ENCODE measurements at regions not wholly inside any gene's neighbourhood (a gene's known extent, or its start where the extent isn't known, plus 50 kb on each side); places are given as distances from the start of the nearest gene placed in this dataset.
"Not testable (repeated sequence)": the region's sequence is repeated elsewhere in the genome, so short reads cannot be mapped to it uniquely, and the experiment has no call there.

DNA sequence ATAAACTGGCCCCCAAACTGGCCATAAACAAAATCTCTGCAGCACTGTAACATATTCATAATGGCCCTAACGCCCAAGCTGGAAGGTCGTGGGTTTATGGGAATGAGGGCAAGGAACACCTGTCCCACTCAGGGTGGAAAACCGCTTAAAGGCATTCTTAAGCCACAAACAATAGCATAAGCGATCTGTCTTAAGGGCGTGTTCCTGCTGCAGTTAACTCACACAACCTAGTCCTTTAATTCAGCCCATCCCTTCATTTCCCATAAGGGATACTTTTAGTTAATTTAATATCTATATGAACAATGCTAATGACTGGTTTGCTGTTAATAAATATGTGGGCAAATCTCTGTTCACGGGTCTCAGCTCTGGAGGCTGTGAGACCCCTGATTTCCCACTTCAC is 87.5 kb upstream of the VSTM2A start:
- H3K27me3 ChIP-seq (ENCODE audit: control insufficient read depth, insufficient read depth, low read length, poor library complexity, severe bottlenecking); H3K36me3 ChIP-seq (ENCODE audit: control insufficient read depth, insufficient read depth, low read length); DNase-seq; H3K27me3 Mint-ChIP-seq (ENCODE audit: insufficient read depth); H3K4me1 Mint-ChIP-seq; H3K4me1 ChIP-seq (ENCODE audit: control insufficient read depth, insufficient read depth, low read length); H3K27ac Mint-ChIP-seq; H3K36me3 Mint-ChIP-seq (ENCODE audit: low read depth); H3K4me3 Mint-ChIP-seq; H3K27ac ChIP-seq (ENCODE audit: low read depth, low read length); H3K9ac ChIP-seq (ENCODE audit: extremely low read depth, low read length, poor library complexity, severe bottlenecking); H3K4me3 ChIP-seq (ENCODE audit: low read length): not testable (repeated sequence)
- peaks cover 67% of the 10 kb centered on the region for H3K9me3 Mint-ChIP-seq
- H3K9me3 ChIP-seq (ENCODE audit: control insufficient read depth, low read length) = peaks cover 37% of the 10 kb centered on the region
- 77% methylated on average over 6 of the region's 6 CpGs; no CpG with 5 or more reads in 1 of the 2 experiments for WGBS, 2 experiments (ENCODE audit: insufficient coverage in 1 of 2, insufficient read length in 1 of 2)

DNA sequence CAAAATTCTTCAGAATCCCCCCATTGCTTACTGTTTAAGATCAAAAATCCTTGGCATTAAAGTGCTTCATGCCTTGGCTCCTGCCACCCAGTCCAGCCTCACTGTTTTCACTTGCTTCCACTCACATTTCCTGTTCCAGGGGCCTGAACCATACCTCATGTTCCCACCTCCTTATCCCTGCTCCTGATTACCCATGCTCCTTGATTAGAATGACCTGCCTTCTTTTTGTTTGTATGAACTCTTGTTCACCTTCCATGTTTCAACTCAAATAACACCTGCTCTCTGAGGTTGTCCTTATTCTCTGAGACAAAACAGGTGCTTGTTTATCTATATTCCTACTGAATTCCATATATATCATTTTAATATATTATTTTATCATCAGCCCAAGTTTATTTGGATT is 77.1 kb upstream of the VSTM2A start:
- Mint-ChIP-seq H3K4me3 (no peak overlapping the region), H3K9me3 (no peaks in the 10 kb centered on the region)
- TF ChIP-seq, protein P1, sequence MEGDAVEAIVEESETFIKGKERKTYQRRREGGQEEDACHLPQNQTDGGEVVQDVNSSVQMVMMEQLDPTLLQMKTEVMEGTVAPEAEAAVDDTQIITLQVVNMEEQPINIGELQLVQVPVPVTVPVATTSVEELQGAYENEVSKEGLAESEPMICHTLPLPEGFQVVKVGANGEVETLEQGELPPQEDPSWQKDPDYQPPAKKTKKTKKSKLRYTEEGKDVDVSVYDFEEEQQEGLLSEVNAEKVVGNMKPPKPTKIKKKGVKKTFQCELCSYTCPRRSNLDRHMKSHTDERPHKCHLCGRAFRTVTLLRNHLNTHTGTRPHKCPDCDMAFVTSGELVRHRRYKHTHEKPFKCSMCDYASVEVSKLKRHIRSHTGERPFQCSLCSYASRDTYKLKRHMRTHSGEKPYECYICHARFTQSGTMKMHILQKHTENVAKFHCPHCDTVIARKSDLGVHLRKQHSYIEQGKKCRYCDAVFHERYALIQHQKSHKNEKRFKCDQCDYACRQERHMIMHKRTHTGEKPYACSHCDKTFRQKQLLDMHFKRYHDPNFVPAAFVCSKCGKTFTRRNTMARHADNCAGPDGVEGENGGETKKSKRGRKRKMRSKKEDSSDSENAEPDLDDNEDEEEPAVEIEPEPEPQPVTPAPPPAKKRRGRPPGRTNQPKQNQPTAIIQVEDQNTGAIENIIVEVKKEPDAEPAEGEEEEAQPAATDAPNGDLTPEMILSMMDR (conservative IDR thresholded peaks at IDR 0.05) = no peak

DNA sequence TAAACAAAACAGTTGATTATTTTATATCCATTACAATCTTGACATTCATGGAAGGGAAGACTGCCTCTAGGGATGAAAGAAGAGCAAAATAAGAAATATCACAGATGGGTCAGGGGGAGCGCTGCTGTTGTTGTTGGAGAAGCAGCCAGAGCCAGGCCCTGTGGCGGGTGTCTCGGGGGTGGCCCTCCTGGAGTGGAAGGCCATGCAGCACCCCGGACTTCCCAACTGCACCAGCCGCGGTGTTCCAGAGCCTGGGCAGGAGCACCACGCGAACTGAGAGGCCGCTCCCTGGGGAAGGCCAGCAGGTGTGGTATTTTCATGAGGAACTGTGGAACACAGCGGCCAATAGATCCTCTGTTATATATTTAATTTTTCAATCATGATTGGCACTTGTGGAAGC is 72.4 kb upstream of the VSTM2A start:
- Mint-ChIP-seq H3K4me3 (no peak overlapping the region), H3K27ac (no peak overlapping the region), H3K4me1 (no peaks in the 10 kb centered on the region), H3K27me3 (ENCODE audit: insufficient read depth) (no peaks in the 10 kb centered on the region), H3K36me3 (ENCODE audit: low read depth) (no peaks in the 10 kb centered on the region), H3K9me3 (peaks cover 11% of the 10 kb centered on the region)
- H3K9ac ChIP-seq (ENCODE audit: extremely low read depth, low read length, poor library complexity, severe bottlenecking) = no peak overlapping the region
- no peak overlapping the region for H3K4me3 ChIP-seq (ENCODE audit: low read length)
- WGBS, 2 experiments (ENCODE audit: insufficient coverage in 1 of 2, insufficient read length in 1 of 2) = 83 to 89% methylated on average over 1 to 10 of the region's 10 CpGs
- no peak overlapping the region for H3K27ac ChIP-seq (ENCODE audit: low read depth, low read length)
- H3K27me3 ChIP-seq (ENCODE audit: control insufficient read depth, insufficient read depth, low read length, poor library complexity, severe bottlenecking) = no peaks in the 10 kb centered on the region
- DNase-seq = no peak
- no peaks in the 10 kb centered on the region for H3K4me1 ChIP-seq (ENCODE audit: control insufficient read depth, insufficient read depth, low read length)
- TF ChIP-seq, protein P1 (conservative IDR thresholded peaks at IDR 0.05) = no peak
- no peaks in the 10 kb centered on the region for H3K9me3 ChIP-seq (ENCODE audit: control insufficient read depth, low read length)
- H3K36me3 ChIP-seq (ENCODE audit: control insufficient read depth, insufficient read depth, low read length) = no peaks in the 10 kb centered on the region

More for the DNA sequence above, 77.1 kb upstream of the VSTM2A start:
- Mint-ChIP-seq H3K36me3 (ENCODE audit: low read depth) (no peaks in the 10 kb centered on the region), H3K27me3 (ENCODE audit: insufficient read depth) (no peaks in the 10 kb centered on the region), H3K4me1 (no peaks in the 10 kb centered on the region), H3K27ac (no peak overlapping the region)
- Histone ChIP-seq H3K27ac (ENCODE audit: low read depth, low read length) (no peak overlapping the region), H3K4me3 (ENCODE audit: low read length) (no peak overlapping the region), H3K36me3 (ENCODE audit: control insufficient read depth, insufficient read depth, low read length) (no peaks in the 10 kb centered on the region), H3K27me3 (ENCODE audit: control insufficient read depth, insufficient read depth, low read length, poor library complexity, severe bottlenecking) (no peaks in the 10 kb centered on the region), H3K9ac (ENCODE audit: extremely low read depth, low read length, poor library complexity, severe bottlenecking) (no peak overlapping the region), H3K9me3 (ENCODE audit: control insufficient read depth, low read length) (no peaks in the 10 kb centered on the region), H3K4me1 (ENCODE audit: control insufficient read depth, insufficient read depth, low read length) (no peaks in the 10 kb centered on the region)
- DNase-seq = no peak

DNA sequence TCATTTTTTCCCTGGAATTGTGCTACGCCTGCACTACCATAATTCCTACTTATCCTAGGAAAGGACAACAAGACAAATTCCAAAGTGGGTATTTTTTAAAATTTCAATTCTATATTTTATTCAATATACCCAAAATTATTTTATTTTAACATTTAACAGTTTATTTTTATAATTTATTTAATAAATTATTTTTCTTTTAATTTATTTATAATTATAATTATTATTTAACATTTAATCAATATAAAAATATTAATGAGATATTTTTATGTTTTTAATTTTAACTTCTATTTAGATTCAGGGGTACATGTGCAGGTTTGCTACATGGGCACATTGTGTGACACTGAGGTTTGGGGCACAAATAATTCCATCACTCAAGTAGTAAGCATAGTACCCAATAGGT is 65.6 kb upstream of the VSTM2A start:
- no peak for DNase-seq
- no peak overlapping the region for H3K9ac ChIP-seq (ENCODE audit: extremely low read depth, low read length, poor library complexity, severe bottlenecking)
- Mint-ChIP-seq H3K4me3 (no peak overlapping the region), H3K9me3 (peaks cover 7% of the 10 kb centered on the region), H3K36me3 (ENCODE audit: low read depth) (no peaks in the 10 kb centered on the region), H3K4me1 (no peaks in the 10 kb centered on the region), H3K27me3 (ENCODE audit: insufficient read depth) (no peaks in the 10 kb centered on the region), H3K27ac (no peak overlapping the region)
- no peaks in the 10 kb centered on the region for H3K4me1 ChIP-seq (ENCODE audit: control insufficient read depth, insufficient read depth, low read length)
- WGBS, 2 experiments (ENCODE audit: insufficient coverage in 1 of 2, insufficient read length in 1 of 2) = 89% methylated on average over 1 of the region's 1 CpG; no CpG with 5 or more reads in 1 of the 2 experiments
- H3K9me3 ChIP-seq (ENCODE audit: control insufficient read depth, low read length) = no peaks in the 10 kb centered on the region
- no peak overlapping the region for H3K4me3 ChIP-seq (ENCODE audit: low read length)
- no peaks in the 10 kb centered on the region for H3K36me3 ChIP-seq (ENCODE audit: control insufficient read depth, insufficient read depth, low read length)
- TF ChIP-seq, protein P1 (conservative IDR thresholded peaks at IDR 0.05) = no peak
- no peak overlapping the region for H3K27ac ChIP-seq (ENCODE audit: low read depth, low read length)
- no peaks in the 10 kb centered on the region for H3K27me3 ChIP-seq (ENCODE audit: control insufficient read depth, insufficient read depth, low read length, poor library complexity, severe bottlenecking)

Measured in endodermal cell (in vitro differentiated cells).